Esophagus mucosa (tissue), 1 donor: ENCODE measurements at regions not wholly inside any gene's neighbourhood (a gene's known extent, or its start where the extent isn't known, plus 50 kb on each side); places are given as distances from the start of the nearest gene placed in this dataset.

Source experiments
- ATAC-seq: fragments of 200-7000 bp; cut with Tn5 transposase; one replicate; pipeline ENCODE4 v1.9.1; 2020
- donor health status: DM: yes; HTN: yes; CAD: no.

- ATAC-seq: no peak
These were observed 345.5 kb upstream of the C1orf87 start for GRCh38 chr1:60419023-60419422.

GRCh38 chr1:60415696-60416095, 342.1 kb upstream of the C1orf87 start:
- ATAC-seq: no peak

GRCh38 chr1:60413091-60413490, 339.5 kb upstream of the C1orf87 start:
- no peak for ATAC-seq

GRCh38 chr1:60411591-60411990, 338.0 kb upstream of the C1orf87 start:
- no peak for ATAC-seq

GRCh38 chr1:60402816-60403215, 329.2 kb upstream of the C1orf87 start:
- ATAC-seq: no peak

- ATAC-seq: no peak
These were observed 328.6 kb upstream of the C1orf87 start for GRCh38 chr1:60402216-60402615.

GRCh38 chr1:60394436-60394835, 320.9 kb upstream of the C1orf87 start:
- ATAC-seq: no peak

- ATAC-seq: no peak
These were observed 317.2 kb upstream of the C1orf87 start for GRCh38 chr1:60390593-60391282.

- ATAC-seq: no peak
These were observed 314.8 kb upstream of the C1orf87 start for GRCh38 chr1:60388092-60388987.

GRCh38 chr1:60387175-60387574, 313.6 kb upstream of the C1orf87 start:
- no peak for ATAC-seq

GRCh38 chr1:60386249-60386648, 312.7 kb upstream of the C1orf87 start:
- ATAC-seq: no peak

GRCh38 chr1:60376196-60376595, 302.6 kb upstream of the C1orf87 start:
- no peak for ATAC-seq

- ATAC-seq: no peak
These were observed 301.0 kb upstream of the C1orf87 start for GRCh38 chr1:60374537-60374936.

GRCh38 chr1:60367532-60367931, 294.0 kb upstream of the C1orf87 start:
- no peak for ATAC-seq

GRCh38 chr1:60359431-60359830, 285.9 kb upstream of the C1orf87 start:
- ATAC-seq: no peak

GRCh38 chr1:60350531-60350930, 277.0 kb upstream of the C1orf87 start:
- no peak for ATAC-seq

GRCh38 chr1:60348884-60349283, 275.3 kb upstream of the C1orf87 start:
- ATAC-seq: no peak

GRCh38 chr1:60345621-60346020, 272.1 kb upstream of the C1orf87 start:
- ATAC-seq: no peak

- ATAC-seq: no peak
These were observed 271.5 kb upstream of the C1orf87 start for GRCh38 chr1:60345049-60345448.

- ATAC-seq: no peak
These were observed 270.2 kb upstream of the C1orf87 start for GRCh38 chr1:60343736-60344135.

GRCh38 chr1:60342569-60342968, 269.0 kb upstream of the C1orf87 start:
- ATAC-seq: no peak

- ATAC-seq: no peak
These were observed 267.7 kb upstream of the C1orf87 start for GRCh38 chr1:60341274-60341673.

- peak; percentile 50 for ATAC-seq
These were observed 258.1 kb upstream of the C1orf87 start for GRCh38 chr1:60331647-60332046.

- ATAC-seq: no peak
These were observed 256.1 kb upstream of the C1orf87 start for GRCh38 chr1:60329651-60330050.
